Bronchial epithelial cell (primary cell): ENCODE measurements at regions not wholly inside any gene's neighbourhood (a gene's known extent, or its start where the extent isn't known, plus 50 kb on each side); places are given as distances from the start of the nearest gene placed in this dataset.

Experiments
- DNase-seq: peaks from one replicate; pipeline ENCODE4 v3.0.0-alpha.2; 2010; ENCODE audit warnings: low read depth
- FAIRE-seq: peaks from 2 replicates; lab custom pipeline; 2011; peaks lifted over from hg19 to GRCh38; lab: Jason Lieb, UNC
- H3K27me3 ChIP-seq: 2 replicates; pipeline ENCODE4 v1.5.1; 2011; ENCODE audit warnings: low read length; ENCODE audit not compliant: control insufficient read depth, insufficient read depth
- H3K36me3 ChIP-seq: 2 replicates; pipeline ENCODE4 v1.5.1; 2011; ENCODE audit warnings: low read length; ENCODE audit not compliant: control insufficient read depth, insufficient read depth
- H3K4me3 ChIP-seq: 2 replicates; pipeline ENCODE4 v1.5.1; 2011; ENCODE audit warnings: mild to moderate bottlenecking, low read depth, low read length, control low read depth
- TF ChIP-seq, protein P1 (sequence below): IDR thresholded peaks from 2 replicates; pipeline ENCODE4 v1.5.1; 2011; ENCODE audit warnings: mild to moderate bottlenecking, moderate library complexity, low read length, control low read depth, inconsistent platforms; ENCODE audit not compliant: insufficient read depth, severe bottlenecking

DNA sequence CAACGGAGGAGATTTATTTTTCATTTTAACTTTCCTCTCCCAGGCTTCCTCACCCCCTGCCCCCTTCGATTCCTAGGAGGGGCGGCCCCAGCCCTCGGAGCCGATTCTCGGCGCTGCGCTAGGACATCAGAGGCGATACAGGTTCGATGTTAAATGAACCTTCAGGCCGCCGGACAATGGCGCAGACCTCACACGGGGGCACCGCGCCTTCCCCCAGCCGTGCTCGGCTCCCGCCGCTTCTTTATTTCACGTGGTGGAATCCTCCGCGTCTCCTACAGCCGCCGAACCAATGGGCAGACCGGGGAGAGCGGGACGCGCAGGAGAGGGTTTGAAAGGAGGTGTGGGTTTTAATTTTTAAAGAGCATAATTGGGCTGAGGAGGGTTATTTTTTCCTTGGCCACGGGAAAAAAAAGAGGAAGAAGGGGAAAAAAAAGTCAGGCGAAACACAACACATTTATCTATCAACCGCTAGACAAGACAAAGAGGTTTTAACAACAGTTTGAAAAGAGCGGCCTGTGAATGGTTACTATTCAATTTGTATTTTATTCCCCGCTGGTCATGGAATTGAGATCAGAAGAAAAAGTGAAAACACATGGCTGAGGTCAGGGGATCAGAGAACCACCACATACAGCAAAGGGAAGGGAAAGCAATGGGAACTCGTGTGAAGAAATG lies 126.8 kb downstream of the TMEM174 start:
- H3K4me3 ChIP-seq: no peak overlapping the region
- peaks cover 71% of the 10 kb centered on the region for H3K27me3 ChIP-seq
- no peaks in the 10 kb centered on the region for H3K36me3 ChIP-seq
- DNase-seq (no peak), FAIRE-seq (no peak)
- TF ChIP-seq, protein P1, sequence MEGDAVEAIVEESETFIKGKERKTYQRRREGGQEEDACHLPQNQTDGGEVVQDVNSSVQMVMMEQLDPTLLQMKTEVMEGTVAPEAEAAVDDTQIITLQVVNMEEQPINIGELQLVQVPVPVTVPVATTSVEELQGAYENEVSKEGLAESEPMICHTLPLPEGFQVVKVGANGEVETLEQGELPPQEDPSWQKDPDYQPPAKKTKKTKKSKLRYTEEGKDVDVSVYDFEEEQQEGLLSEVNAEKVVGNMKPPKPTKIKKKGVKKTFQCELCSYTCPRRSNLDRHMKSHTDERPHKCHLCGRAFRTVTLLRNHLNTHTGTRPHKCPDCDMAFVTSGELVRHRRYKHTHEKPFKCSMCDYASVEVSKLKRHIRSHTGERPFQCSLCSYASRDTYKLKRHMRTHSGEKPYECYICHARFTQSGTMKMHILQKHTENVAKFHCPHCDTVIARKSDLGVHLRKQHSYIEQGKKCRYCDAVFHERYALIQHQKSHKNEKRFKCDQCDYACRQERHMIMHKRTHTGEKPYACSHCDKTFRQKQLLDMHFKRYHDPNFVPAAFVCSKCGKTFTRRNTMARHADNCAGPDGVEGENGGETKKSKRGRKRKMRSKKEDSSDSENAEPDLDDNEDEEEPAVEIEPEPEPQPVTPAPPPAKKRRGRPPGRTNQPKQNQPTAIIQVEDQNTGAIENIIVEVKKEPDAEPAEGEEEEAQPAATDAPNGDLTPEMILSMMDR: no peak

- peaks cover 71% of the 10 kb centered on the region for H3K27me3 ChIP-seq
- no peaks in the 10 kb centered on the region for H3K36me3 ChIP-seq
- FAIRE-seq (no peak), DNase-seq (no peak)
- no peak overlapping the region for H3K4me3 ChIP-seq
- TF ChIP-seq, protein P1: peak; percentile 21
Observed at GRCh38 chr5:73298772-73299630, 126.0 kb downstream of the TMEM174 start.

DNA sequence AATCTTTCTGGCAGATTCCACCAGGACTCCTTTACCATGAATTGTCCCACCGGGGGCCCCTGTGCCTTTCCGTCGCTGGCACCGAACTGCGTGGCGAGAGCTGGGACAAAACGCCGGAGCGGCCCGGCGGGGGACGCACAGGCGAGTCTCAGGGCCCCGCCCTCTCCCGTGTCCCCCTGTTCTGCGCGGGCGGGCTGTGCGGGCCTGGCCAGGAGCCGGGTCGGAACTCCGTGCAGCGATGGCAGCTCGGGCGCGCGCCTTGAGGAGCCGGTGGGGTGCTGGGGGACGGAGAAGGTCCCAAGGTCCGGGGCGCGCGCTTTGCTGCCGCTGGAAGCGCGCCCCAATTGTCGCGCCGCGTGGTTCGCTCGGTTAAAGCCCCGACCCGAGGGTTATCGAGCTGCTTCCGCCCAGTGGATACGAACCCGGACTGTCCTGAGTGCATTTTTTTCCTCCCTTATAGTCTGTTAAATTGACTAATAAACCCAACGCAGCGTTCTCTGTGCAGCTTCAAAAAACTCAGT lies 125.3 kb downstream of the TMEM174 start:
- TF ChIP-seq, protein P1: no peak
- DNase-seq (no peak), FAIRE-seq (no peak)
- Histone ChIP-seq H3K36me3 (no peaks in the 10 kb centered on the region), H3K27me3 (peaks cover 64% of the 10 kb centered on the region), H3K4me3 (no peak overlapping the region)

DNA sequence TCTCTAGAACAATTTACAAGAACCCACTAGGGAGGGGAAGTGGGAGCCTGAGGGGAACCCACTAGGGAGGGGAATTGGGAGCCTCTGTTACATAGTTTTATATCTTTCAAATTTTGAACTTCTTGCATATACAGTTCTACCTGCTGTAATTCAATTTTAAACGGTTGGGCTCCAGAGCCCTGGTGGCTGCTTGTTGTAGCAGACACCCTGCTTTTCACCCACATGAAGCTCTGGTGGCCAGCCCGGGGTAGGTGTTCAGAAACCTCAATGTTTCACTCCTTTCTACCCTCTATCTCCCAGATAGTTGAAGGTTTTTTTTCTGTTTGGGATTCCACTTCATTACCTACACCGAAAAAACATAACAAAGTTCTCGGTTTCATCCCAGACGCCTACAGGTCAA lies 124.4 kb downstream of the TMEM174 start:
- no peak for FAIRE-seq
- H3K36me3 ChIP-seq: no peaks in the 10 kb centered on the region
- DNase-seq: no peak
- TF ChIP-seq, protein P1: no peak
- H3K27me3 ChIP-seq: peaks cover 60% of the 10 kb centered on the region
- no peak overlapping the region for H3K4me3 ChIP-seq

GRCh38 chr5:73296772-73297171 lies 123.8 kb downstream of the TMEM174 start:
- peak; percentile 46 for DNase-seq
- Histone ChIP-seq H3K36me3 (no peaks in the 10 kb centered on the region), H3K4me3 (no peak overlapping the region), H3K27me3 (peaks cover 54% of the 10 kb centered on the region)
- TF ChIP-seq, protein P1: no peak
- FAIRE-seq: no peak
